ENCODE measurements at regions not wholly inside any gene's neighbourhood (a gene's known extent, or its start where the extent isn't known, plus 50 kb on each side); places are given as distances from the start of the nearest gene placed in this dataset.

DNA sequence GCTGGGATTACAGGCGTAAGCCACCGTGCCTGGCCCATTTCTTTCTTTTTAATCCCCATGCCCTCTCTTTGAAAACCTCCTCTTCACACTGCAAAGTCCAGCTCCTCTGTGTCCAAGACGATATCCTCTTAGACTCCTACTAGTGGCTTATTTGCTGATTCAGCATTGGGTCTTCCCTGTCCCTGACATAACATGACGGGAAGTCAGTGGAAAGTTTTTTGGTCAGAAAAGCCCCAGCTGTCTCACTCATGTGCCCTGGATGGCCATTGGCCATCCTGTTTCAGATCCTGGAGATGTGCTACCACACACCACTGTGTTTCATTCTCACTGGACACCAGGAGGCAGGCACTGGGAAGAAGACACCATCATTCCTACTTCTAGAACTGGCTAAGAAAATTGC is 102.6 kb upstream of the MED13L start:
- TF ChIP-seq, protein P1, sequence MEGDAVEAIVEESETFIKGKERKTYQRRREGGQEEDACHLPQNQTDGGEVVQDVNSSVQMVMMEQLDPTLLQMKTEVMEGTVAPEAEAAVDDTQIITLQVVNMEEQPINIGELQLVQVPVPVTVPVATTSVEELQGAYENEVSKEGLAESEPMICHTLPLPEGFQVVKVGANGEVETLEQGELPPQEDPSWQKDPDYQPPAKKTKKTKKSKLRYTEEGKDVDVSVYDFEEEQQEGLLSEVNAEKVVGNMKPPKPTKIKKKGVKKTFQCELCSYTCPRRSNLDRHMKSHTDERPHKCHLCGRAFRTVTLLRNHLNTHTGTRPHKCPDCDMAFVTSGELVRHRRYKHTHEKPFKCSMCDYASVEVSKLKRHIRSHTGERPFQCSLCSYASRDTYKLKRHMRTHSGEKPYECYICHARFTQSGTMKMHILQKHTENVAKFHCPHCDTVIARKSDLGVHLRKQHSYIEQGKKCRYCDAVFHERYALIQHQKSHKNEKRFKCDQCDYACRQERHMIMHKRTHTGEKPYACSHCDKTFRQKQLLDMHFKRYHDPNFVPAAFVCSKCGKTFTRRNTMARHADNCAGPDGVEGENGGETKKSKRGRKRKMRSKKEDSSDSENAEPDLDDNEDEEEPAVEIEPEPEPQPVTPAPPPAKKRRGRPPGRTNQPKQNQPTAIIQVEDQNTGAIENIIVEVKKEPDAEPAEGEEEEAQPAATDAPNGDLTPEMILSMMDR (conservative IDR thresholded peaks at IDR 0.05 in 1 of 2, IDR thresholded peaks at IDR 0.05 in 1 of 2; ENCODE audit: low read depth in 1 of 2, low read length in 2 of 2): no peak
- no peak for TF ChIP-seq EZH2 (IDR thresholded peaks at IDR 0.05; ENCODE audit: low read length, missing control alignments)

Measured in fibroblast of lung (primary cell).